Keratinocyte (primary cell): ENCODE measurements at regions not wholly inside any gene's neighbourhood (a gene's known extent, or its start where the extent isn't known, plus 50 kb on each side); places are given as distances from the start of the nearest gene placed in this dataset.

ENCODE experiments used
- DNase-seq: peaks from one replicate; pipeline ENCODE4 v3.0.0-alpha.2; 2011; ENCODE audit warnings: low read depth, missing footprints, low spot score
- FAIRE-seq: peaks from 2 replicates; lab custom pipeline; 2011; peaks lifted over from hg19 to GRCh38; lab: Jason Lieb, UNC
- H2AFZ ChIP-seq: 2 replicates; pipeline ENCODE4 v1.6.0; 2012; ENCODE audit warnings: low read length, control low read depth, inconsistent platforms; ENCODE audit not compliant: control insufficient read depth
- H3K27ac ChIP-seq: 2 replicates; pipeline ENCODE4 v1.5.1; 2011; ENCODE audit warnings: low read length; ENCODE audit not compliant: control insufficient read depth, insufficient read depth
- H3K27me3 ChIP-seq: 3 replicates; pipeline ENCODE4 v1.6.0; 2011; ENCODE audit warnings: low read length; ENCODE audit not compliant: control insufficient read depth, insufficient read depth; ENCODE audit errors: extremely low read depth
- H3K36me3 ChIP-seq, 2 experiments: 2 replicates in 1 of 2; 3 replicates in 1 of 2; pipeline ENCODE4 v1.5.1; 2011; ENCODE audit warnings: low read length in 2 of 2, mild to moderate bottlenecking in 1 of 2; ENCODE audit not compliant: control insufficient read depth in 2 of 2, insufficient read depth in 2 of 2; ENCODE audit errors: extremely low read depth in 1 of 2
- H3K4me1 ChIP-seq: 3 replicates; pipeline ENCODE4 v1.5.1; 2011; ENCODE audit warnings: low read length; ENCODE audit not compliant: control insufficient read depth, insufficient read depth; ENCODE audit errors: extremely low read depth
- H3K4me2 ChIP-seq: 3 replicates; pipeline ENCODE4 v1.6.0; 2011; ENCODE audit warnings: low read depth, low read length; ENCODE audit not compliant: control insufficient read depth, insufficient read depth; ENCODE audit errors: extremely low read depth
- H3K4me3 ChIP-seq, 3 experiments: fragments of 200-600 bp in 1 of 3; sonication (generic) in 1 of 3; 2 replicates in 2 of 3; 3 replicates in 1 of 3; pipeline ENCODE4 v1.5.1; 2011 to 2016; ENCODE audit warnings: low read length in 3 of 3, mild to moderate bottlenecking in 3 of 3, control low read depth in 2 of 3, inconsistent platforms in 1 of 3, low read depth in 1 of 3, mixed read lengths in 1 of 3, mixed run types in 1 of 3, moderate library complexity in 1 of 3; ENCODE audit not compliant: control insufficient read depth in 2 of 3, insufficient read depth in 2 of 3; ENCODE audit errors: extremely low read depth in 1 of 3
- H3K79me2 ChIP-seq: 2 replicates; pipeline ENCODE4 v1.6.0; 2012; ENCODE audit warnings: low read length; ENCODE audit not compliant: control insufficient read depth, insufficient read depth
- H3K9ac ChIP-seq: 3 replicates; pipeline ENCODE4 v1.6.0; 2011; ENCODE audit warnings: low read length; ENCODE audit not compliant: control insufficient read depth, insufficient read depth; ENCODE audit errors: extremely low read depth
- H3K9me1 ChIP-seq: 3 replicates; pipeline ENCODE4 v1.6.0; 2011; ENCODE audit warnings: low read length; ENCODE audit not compliant: control insufficient read depth, insufficient read depth; ENCODE audit errors: extremely low read depth
- H3K9me3 ChIP-seq: 2 replicates; pipeline ENCODE4 v1.5.1; 2012; ENCODE audit warnings: low read depth, low read length; ENCODE audit not compliant: control insufficient read depth
- H4K20me1 ChIP-seq: 3 replicates; pipeline ENCODE4 v1.6.0; 2011; ENCODE audit warnings: low read length; ENCODE audit not compliant: control insufficient read depth, insufficient read depth; ENCODE audit errors: extremely low read depth
- CTCF ChIP-seq, 3 experiments: IDR thresholded peaks in 1 of 3; conservative IDR thresholded peaks in 1 of 3; optimal IDR thresholded peaks in 1 of 3; 2 replicates in 2 of 3; 3 replicates in 1 of 3; pipeline versions ENCODE3 to v1.5.1; 2011; ENCODE audit warnings: low read length in 3 of 3, mild to moderate bottlenecking in 3 of 3, moderate library complexity in 2 of 3, control low read depth in 1 of 3, inconsistent platforms in 1 of 3; ENCODE audit not compliant: insufficient read depth in 2 of 3; ENCODE audit errors: extremely low read depth in 1 of 3
- EZH2 ChIP-seq: IDR thresholded peaks from one replicate; pipeline ENCODE4 v1.6.1; 2012; ENCODE audit warnings: inconsistent platforms, mild to moderate bottlenecking, low read length, moderate library complexity
- dilution Hi-C: fragments of 300-500 bp; cut with MboI; formaldehyde crosslinking; loops from one replicate; pipeline ENCODE4 v1.7.0; 2020; ENCODE audit warnings: low sequenced_read_pairs; ENCODE audit not compliant: extremely low pct_ligation_motif_present

DNA sequence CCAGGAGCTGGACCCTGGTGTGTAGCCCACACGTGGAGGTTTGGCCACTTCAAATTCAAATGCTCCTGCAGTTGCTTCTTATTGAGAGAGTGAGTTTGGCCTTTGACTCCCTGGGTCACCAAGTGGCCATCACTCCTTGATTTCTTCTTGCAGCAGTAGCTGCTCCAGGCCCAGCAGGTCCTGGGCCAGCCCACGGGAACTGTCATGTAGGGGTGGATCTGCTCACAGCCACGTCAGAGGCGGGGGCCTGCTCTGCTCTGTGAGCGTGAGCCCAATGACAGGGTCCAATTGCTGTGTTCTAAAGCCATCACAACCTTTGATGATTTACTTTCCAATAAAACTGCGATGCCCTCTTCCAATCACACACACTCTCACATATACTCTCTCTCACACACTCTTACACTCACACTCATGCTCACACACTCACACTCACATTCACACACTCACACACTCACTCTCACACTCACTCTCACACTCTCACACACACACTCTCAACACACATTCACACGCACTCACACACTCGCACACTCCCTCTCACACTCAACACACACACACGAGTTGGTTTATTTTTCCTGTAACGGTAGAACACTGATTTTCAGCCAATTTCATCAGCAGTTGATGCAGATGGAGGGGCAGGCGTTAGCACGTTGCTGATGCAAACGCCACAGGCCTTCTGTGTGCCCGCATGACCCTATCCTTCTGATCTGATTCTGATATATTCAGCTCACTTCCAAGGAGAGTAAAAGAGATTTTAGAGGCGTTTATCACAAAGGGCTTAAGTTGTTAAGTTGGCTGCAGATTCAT lies 210.7 kb upstream of the PPP2R2D start:
- Histone ChIP-seq H3K9me1 (no peaks in the 10 kb centered on the region), H3K4me2 (no peak overlapping the region), H3K36me3 (no peaks in the 10 kb centered on the region), H4K20me1 (no peaks in the 10 kb centered on the region), H3K27me3 (no peaks in the 10 kb centered on the region), H3K9ac (no peak overlapping the region), H3K27ac (no peak overlapping the region), H3K4me1 (no peaks in the 10 kb centered on the region), H3K4me3 (no peak overlapping the region), H3K9me3 (peaks cover 14% of the 10 kb centered on the region), H2AFZ (no peak overlapping the region), H3K79me2 (no peaks in the 10 kb centered on the region)
- DNase-seq, result no peak
- dilution Hi-C loops, result no loop called here
- FAIRE-seq, result no peak
- no peak for TF ChIP-seq EZH2
- TF ChIP-seq CTCF (optimal IDR thresholded peaks at IDR 0.05 in 1 of 3, IDR thresholded peaks at IDR 0.05 in 1 of 3, conservative IDR thresholded peaks at IDR 0.05 in 1 of 3; ENCODE audit: extremely low read depth in 1 of 3, insufficient read depth in 2 of 3, low read length in 3 of 3), result no peak

- Histone ChIP-seq H2AFZ (no peak overlapping the region), H3K9me1 (no peaks in the 10 kb centered on the region), H3K79me2 (no peaks in the 10 kb centered on the region), H3K27ac (no peak overlapping the region), H3K36me3 (no peaks in the 10 kb centered on the region), H3K9ac (no peak overlapping the region), H3K27me3 (no peaks in the 10 kb centered on the region), H3K9me3 (peaks cover 16% of the 10 kb centered on the region), H4K20me1 (no peaks in the 10 kb centered on the region), H3K4me3 (no peak overlapping the region), H3K4me2 (no peak overlapping the region), H3K4me1 (no peaks in the 10 kb centered on the region)
- DNase-seq, result no peak
- no peak for FAIRE-seq
- TF ChIP-seq CTCF (optimal IDR thresholded peaks at IDR 0.05 in 1 of 3, IDR thresholded peaks at IDR 0.05 in 1 of 3, conservative IDR thresholded peaks at IDR 0.05 in 1 of 3; ENCODE audit: extremely low read depth in 1 of 3, insufficient read depth in 2 of 3, low read length in 3 of 3) (no peak), EZH2 (no peak)
- dilution Hi-C loops, result no loop called here
These were observed 210.0 kb upstream of the PPP2R2D start for GRCh38 chr10:131690805-131691239.
